Loucy (cell line): ENCODE measurements at regions not wholly inside any gene's neighbourhood (a gene's known extent, or its start where the extent isn't known, plus 50 kb on each side); places are given as distances from the start of the nearest gene placed in this dataset.

Experiments
- H2AFZ ChIP-seq: fragments of 200-600 bp; sonication (generic); 2 replicates; pipeline ENCODE4 v1.6.0; 2016; ENCODE audit warnings: antibody characterized with exemption, mild to moderate bottlenecking, low read length, moderate library complexity
- H3F3A ChIP-seq: fragments of 200-600 bp; 2 replicates; pipeline ENCODE4 v1.6.0; 2016; ENCODE audit warnings: antibody characterized with exemption, low read depth, mild to moderate bottlenecking
- H3K27me3 ChIP-seq: fragments of 200-600 bp; sonication (generic); 2 replicates; pipeline ENCODE4 v1.6.1; 2014; ENCODE audit warnings: low read length, mild to moderate bottlenecking; ENCODE audit not compliant: insufficient read depth, poor library complexity, severe bottlenecking
- H3K36me3 ChIP-seq: fragments of 200-600 bp; sonication (generic); 2 replicates; pipeline ENCODE4 v1.6.1; 2016; ENCODE audit warnings: low read length; ENCODE audit not compliant: insufficient read depth
- H3K4me1 ChIP-seq: fragments of 200-600 bp; sonication (generic); 2 replicates; pipeline ENCODE4 v1.5.1; 2014; ENCODE audit warnings: low read length, mild to moderate bottlenecking; ENCODE audit not compliant: insufficient read depth, poor library complexity, severe bottlenecking
- H3K4me2 ChIP-seq: fragments of 200-600 bp; sonication (generic); 2 replicates; pipeline ENCODE4 v1.6.0; 2014; ENCODE audit warnings: antibody characterized with exemption, low read length, low read depth, mild to moderate bottlenecking; ENCODE audit not compliant: poor library complexity, severe bottlenecking
- H3K4me3 ChIP-seq: fragments of 200-600 bp; sonication (generic); 2 replicates; pipeline ENCODE4 v1.5.1; 2014; ENCODE audit warnings: low read length, mild to moderate bottlenecking, mixed read lengths; ENCODE audit not compliant: poor library complexity, severe bottlenecking
- H3K79me2 ChIP-seq: fragments of 200-600 bp; sonication (generic); 2 replicates; pipeline ENCODE4 v1.6.1; 2014; ENCODE audit warnings: low read length; ENCODE audit not compliant: insufficient read depth
- H3K9ac ChIP-seq: fragments of 200-600 bp; sonication (generic); 2 replicates; pipeline ENCODE4 v1.6.0; 2014; ENCODE audit warnings: mild to moderate bottlenecking, low read depth, low read length, moderate library complexity; ENCODE audit not compliant: poor library complexity, severe bottlenecking
- H3K9me2 ChIP-seq: fragments of 200-600 bp; sonication (generic); replicated peaks from 2 replicates; pipeline ENCODE4 v1.6.1; 2016; ENCODE audit warnings: low read depth, low read length, mixed read lengths
- H3K9me3 ChIP-seq: fragments of 200-600 bp; sonication (generic); 2 replicates; pipeline ENCODE4 v1.6.1; 2014; ENCODE audit warnings: mild to moderate bottlenecking, antibody characterized with exemption, low read length, low read depth; ENCODE audit not compliant: insufficient read depth
- H4K20me1 ChIP-seq: fragments of 200-600 bp; sonication (generic); 2 replicates; pipeline ENCODE4 v1.6.0; 2014; ENCODE audit warnings: antibody characterized with exemption, low read length, mild to moderate bottlenecking; ENCODE audit not compliant: insufficient read depth, poor library complexity, severe bottlenecking
- EZH2phosphoT487 ChIP-seq: fragments of 200-600 bp; IDR thresholded peaks from 2 replicates; pipeline ENCODE4 v1.6.1; 2018; ENCODE audit warnings: antibody characterized with exemption, mild to moderate bottlenecking, moderate library complexity, borderline replicate concordance
- TF ChIP-seq, protein P1 (sequence below): fragments of 200-600 bp; sonication (generic); conservative IDR thresholded peaks from 2 replicates; pipeline ENCODE4 v1.5.1; 2014; ENCODE audit warnings: mild to moderate bottlenecking, antibody characterized with exemption, low read length

DNA sequence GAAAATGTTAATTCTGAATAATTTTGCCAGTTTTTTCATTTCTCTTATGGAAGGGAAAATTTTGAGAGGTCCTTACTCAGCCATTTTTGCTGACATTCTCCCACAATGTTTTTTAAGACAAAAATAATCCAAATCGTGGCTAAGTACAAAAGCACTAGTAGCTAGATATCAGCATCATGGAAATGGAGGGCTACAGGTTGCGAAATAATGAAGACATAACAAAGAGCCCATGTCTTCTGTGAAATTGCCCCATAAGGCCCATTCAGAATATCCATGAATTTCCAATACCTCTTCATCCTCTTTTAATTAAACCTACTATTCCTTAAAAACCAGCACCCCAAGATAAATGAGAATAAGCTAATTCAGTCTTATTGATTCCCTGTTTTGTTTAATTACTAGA lies 107.4 kb downstream of the HNRNPD start:
- H3K27me3 ChIP-seq: no peaks in the 10 kb centered on the region
- H3K79me2 ChIP-seq: no peaks in the 10 kb centered on the region
- H3K4me2 ChIP-seq: no peak overlapping the region
- H3K9me3 ChIP-seq: 0 out of 2 replicates have a peak, but pooled peaks cover 6% of the 10 kb centered on the region
- H3K36me3 ChIP-seq: no peaks in the 10 kb centered on the region
- H4K20me1 ChIP-seq: no peaks in the 10 kb centered on the region
- H3K4me3 ChIP-seq: no peak overlapping the region
- no peak overlapping the region for H3K9ac ChIP-seq
- peaks cover 7% of the 10 kb centered on the region for H3K4me1 ChIP-seq
- H3K9me2 ChIP-seq: no peaks in the 10 kb centered on the region
- TF ChIP-seq, protein P1, sequence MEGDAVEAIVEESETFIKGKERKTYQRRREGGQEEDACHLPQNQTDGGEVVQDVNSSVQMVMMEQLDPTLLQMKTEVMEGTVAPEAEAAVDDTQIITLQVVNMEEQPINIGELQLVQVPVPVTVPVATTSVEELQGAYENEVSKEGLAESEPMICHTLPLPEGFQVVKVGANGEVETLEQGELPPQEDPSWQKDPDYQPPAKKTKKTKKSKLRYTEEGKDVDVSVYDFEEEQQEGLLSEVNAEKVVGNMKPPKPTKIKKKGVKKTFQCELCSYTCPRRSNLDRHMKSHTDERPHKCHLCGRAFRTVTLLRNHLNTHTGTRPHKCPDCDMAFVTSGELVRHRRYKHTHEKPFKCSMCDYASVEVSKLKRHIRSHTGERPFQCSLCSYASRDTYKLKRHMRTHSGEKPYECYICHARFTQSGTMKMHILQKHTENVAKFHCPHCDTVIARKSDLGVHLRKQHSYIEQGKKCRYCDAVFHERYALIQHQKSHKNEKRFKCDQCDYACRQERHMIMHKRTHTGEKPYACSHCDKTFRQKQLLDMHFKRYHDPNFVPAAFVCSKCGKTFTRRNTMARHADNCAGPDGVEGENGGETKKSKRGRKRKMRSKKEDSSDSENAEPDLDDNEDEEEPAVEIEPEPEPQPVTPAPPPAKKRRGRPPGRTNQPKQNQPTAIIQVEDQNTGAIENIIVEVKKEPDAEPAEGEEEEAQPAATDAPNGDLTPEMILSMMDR: no peak
- TF ChIP-seq EZH2phosphoT487: no peak
- H3F3A ChIP-seq: no peaks in the 10 kb centered on the region
- no peak overlapping the region for H2AFZ ChIP-seq

DNA sequence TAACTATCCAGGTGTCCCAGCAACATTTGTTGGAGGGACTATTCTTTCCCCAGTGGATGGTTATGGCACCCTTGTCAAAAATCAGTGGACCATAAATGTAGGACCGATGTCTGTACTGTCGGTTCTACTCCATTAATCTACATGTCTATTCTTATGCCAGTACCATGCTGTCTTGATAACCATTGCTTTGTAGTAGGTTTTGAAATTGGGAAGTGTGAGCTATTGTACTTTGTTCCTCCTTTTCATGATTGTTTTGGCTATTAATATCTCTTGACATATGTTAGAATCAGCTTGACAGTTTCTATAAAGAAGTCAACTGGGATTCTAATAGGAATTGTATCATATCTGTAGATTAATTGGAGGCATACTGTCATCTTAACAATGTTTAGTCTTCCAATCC lies 112.7 kb downstream of the HNRNPD start:
- TF ChIP-seq, protein P1: no peak
- no peak for TF ChIP-seq EZH2phosphoT487
- no peaks in the 10 kb centered on the region for H3F3A ChIP-seq
- H3K27me3 ChIP-seq: no peaks in the 10 kb centered on the region
- no peak overlapping the region for H3K4me3 ChIP-seq
- no peak overlapping the region for H3K9ac ChIP-seq
- H3K4me2 ChIP-seq: no peak overlapping the region
- no peaks in the 10 kb centered on the region for H3K4me1 ChIP-seq
- no peak overlapping the region for H2AFZ ChIP-seq
- 0 out of 2 replicates have a peak, but pooled peaks cover 6% of the 10 kb centered on the region for H3K9me3 ChIP-seq
- no peaks in the 10 kb centered on the region for H3K36me3 ChIP-seq
- H4K20me1 ChIP-seq: no peaks in the 10 kb centered on the region
- no peaks in the 10 kb centered on the region for H3K9me2 ChIP-seq
- no peaks in the 10 kb centered on the region for H3K79me2 ChIP-seq

DNA sequence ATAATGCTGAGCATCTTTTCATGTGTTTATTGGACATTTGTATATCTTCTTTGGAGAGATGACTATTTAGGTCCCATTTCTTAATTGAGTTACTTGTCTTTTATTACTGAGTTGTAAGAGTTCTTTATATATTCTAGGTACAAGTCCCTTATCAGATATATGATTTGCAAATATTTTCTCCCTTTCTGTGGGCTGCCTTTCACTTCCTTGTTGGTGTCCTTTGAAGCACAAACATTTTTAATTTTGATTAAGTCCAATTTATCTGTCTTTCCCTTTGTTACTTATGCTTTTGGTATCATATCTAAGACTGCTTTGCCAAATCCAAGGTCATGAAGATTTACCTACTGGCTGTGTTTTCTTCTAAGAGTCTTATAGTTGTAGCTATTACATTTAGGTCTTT lies 113.2 kb downstream of the HNRNPD start:
- TF ChIP-seq, protein P1: no peak
- no peak for TF ChIP-seq EZH2phosphoT487
- H2AFZ ChIP-seq: no peak overlapping the region

More for the DNA sequence above, 113.2 kb downstream of the HNRNPD start:
- no peaks in the 10 kb centered on the region for H3K79me2 ChIP-seq
- no peaks in the 10 kb centered on the region for H3K9me2 ChIP-seq
- no peak overlapping the region for H3K4me2 ChIP-seq
- no peak overlapping the region for H3K4me3 ChIP-seq
- no peaks in the 10 kb centered on the region for H3K4me1 ChIP-seq
- H3K9me3 ChIP-seq: 0 out of 2 replicates have a peak, but pooled peaks cover 6% of the 10 kb centered on the region
- no peaks in the 10 kb centered on the region for H3K36me3 ChIP-seq
- no peaks in the 10 kb centered on the region for H3K27me3 ChIP-seq
- H3K9ac ChIP-seq: no peak overlapping the region
- H3F3A ChIP-seq: no peaks in the 10 kb centered on the region
- H4K20me1 ChIP-seq: no peaks in the 10 kb centered on the region
